IMR-90 (cell line): ENCODE measurements at regions not wholly inside any gene's neighbourhood (a gene's known extent, or its start where the extent isn't known, plus 50 kb on each side); places are given as distances from the start of the nearest gene placed in this dataset.

Experiments used
- CEBPB ChIP-seq: IDR thresholded peaks from 2 replicates; pipeline ENCODE4 v1.6.1; 2012; ENCODE audit warnings: low read depth, low read length, improper control_type of control experiment
- CHD1 ChIP-seq: IDR thresholded peaks from 2 replicates; pipeline ENCODE4 v1.6.1; 2012; ENCODE audit warnings: low read depth, low read length, improper control_type of control experiment
- CTCF ChIP-seq: conservative IDR thresholded peaks from 2 replicates; pipeline ENCODE4 v1.5.1; 2012; ENCODE audit warnings: mild to moderate bottlenecking, low read depth, low read length, improper control_type of control experiment
- FOS ChIP-seq: fragments of 150-350 bp; IDR thresholded peaks from 2 replicates; pipeline ENCODE4 v1.6.1; 2016; ENCODE audit warnings: low read depth, low read length
- MAFK ChIP-seq: IDR thresholded peaks from 2 replicates; pipeline ENCODE4 v1.6.1; 2012; ENCODE audit warnings: low read depth, low read length, improper control_type of control experiment
- MAZ ChIP-seq: IDR thresholded peaks from 2 replicates; pipeline ENCODE4 v1.6.1; 2012; ENCODE audit warnings: low read depth, mild to moderate bottlenecking, low read length, improper control_type of control experiment, moderate library complexity, borderline replicate concordance
- MXI1 ChIP-seq: IDR thresholded peaks from 2 replicates; pipeline ENCODE4 v1.6.1; 2012; ENCODE audit warnings: low read depth, mild to moderate bottlenecking, low read length, moderate library complexity, borderline replicate concordance
- NFE2L2 ChIP-seq: fragments of 150-350 bp; IDR thresholded peaks from 2 replicates; pipeline ENCODE4 v1.6.1; 2016; ENCODE audit warnings: low read depth, mild to moderate bottlenecking, low read length
- POLR2A ChIP-seq: IDR thresholded peaks from 2 replicates; pipeline ENCODE4 v1.6.1; 2012; ENCODE audit warnings: mild to moderate bottlenecking, low read depth, low read length
- RAD21 ChIP-seq: IDR thresholded peaks from 2 replicates; pipeline ENCODE4 v1.6.1; 2012; ENCODE audit warnings: low read length, improper control_type of control experiment
- RFX5 ChIP-seq: IDR thresholded peaks from 2 replicates; pipeline ENCODE4 v1.8.0; 2012; ENCODE audit warnings: low read depth, mild to moderate bottlenecking, low read length, moderate library complexity
- SMC3 ChIP-seq: fragments of 150-350 bp; IDR thresholded peaks from 2 replicates; pipeline ENCODE4 v1.6.1; 2016; ENCODE audit warnings: low read depth, mild to moderate bottlenecking, antibody characterized with exemption, low read length, moderate library complexity
- TF ChIP-seq, protein P1 (sequence below): fragments of 150-350 bp; IDR thresholded peaks from 2 replicates; pipeline ENCODE4 v1.6.1; 2017; ENCODE audit warnings: mild to moderate bottlenecking, antibody characterized with exemption, low read length, low read depth

DNA sequence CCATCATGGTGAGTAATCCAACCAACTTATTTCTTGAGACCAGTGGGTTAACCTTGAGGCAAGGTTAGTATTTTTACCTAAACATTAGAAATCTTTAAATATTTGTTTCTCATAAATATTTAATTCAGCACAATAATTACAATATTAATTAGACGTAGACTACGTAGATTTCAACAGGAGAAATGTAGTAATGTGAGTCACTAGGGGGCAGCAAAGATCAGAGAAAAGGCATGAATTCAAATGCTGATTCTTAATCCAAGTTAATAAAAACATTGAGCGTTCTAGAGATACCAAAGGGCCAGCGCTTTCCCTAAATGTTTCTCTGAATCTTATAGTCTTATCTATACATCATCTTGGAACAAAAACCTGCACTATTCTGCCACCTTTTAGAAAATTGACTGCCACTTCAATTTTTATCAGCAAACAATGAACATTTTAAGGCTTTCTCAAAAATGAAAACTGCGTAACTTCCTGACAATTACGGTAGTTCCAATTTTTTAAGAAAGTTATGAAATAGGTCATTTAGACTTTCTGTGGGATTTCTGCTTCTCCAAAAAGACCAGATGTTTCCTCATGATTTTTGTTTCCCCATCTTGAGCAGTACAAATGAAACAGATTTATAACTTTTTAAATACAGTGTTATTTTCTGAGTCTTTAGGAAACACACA, 180.7 kb downstream of the GASK1B start:
- TF ChIP-seq CTCF (peak; percentile 87), POLR2A (no peak), MXI1 (no peak), MAZ (no peak), FOS (no peak), RAD21 (peak; percentile 90), CHD1 (no peak), RFX5 (no peak), NFE2L2 (no peak), MAFK (no peak), SMC3 (peak; percentile 91), CEBPB (no peak)
- TF ChIP-seq, protein P1, sequence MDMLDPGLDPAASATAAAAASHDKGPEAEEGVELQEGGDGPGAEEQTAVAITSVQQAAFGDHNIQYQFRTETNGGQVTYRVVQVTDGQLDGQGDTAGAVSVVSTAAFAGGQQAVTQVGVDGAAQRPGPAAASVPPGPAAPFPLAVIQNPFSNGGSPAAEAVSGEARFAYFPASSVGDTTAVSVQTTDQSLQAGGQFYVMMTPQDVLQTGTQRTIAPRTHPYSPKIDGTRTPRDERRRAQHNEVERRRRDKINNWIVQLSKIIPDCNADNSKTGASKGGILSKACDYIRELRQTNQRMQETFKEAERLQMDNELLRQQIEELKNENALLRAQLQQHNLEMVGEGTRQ = no peak
